ENCODE measurements at regions not wholly inside any gene's neighbourhood (a gene's known extent, or its start where the extent isn't known, plus 50 kb on each side); places are given as distances from the start of the nearest gene placed in this dataset.

DNA sequence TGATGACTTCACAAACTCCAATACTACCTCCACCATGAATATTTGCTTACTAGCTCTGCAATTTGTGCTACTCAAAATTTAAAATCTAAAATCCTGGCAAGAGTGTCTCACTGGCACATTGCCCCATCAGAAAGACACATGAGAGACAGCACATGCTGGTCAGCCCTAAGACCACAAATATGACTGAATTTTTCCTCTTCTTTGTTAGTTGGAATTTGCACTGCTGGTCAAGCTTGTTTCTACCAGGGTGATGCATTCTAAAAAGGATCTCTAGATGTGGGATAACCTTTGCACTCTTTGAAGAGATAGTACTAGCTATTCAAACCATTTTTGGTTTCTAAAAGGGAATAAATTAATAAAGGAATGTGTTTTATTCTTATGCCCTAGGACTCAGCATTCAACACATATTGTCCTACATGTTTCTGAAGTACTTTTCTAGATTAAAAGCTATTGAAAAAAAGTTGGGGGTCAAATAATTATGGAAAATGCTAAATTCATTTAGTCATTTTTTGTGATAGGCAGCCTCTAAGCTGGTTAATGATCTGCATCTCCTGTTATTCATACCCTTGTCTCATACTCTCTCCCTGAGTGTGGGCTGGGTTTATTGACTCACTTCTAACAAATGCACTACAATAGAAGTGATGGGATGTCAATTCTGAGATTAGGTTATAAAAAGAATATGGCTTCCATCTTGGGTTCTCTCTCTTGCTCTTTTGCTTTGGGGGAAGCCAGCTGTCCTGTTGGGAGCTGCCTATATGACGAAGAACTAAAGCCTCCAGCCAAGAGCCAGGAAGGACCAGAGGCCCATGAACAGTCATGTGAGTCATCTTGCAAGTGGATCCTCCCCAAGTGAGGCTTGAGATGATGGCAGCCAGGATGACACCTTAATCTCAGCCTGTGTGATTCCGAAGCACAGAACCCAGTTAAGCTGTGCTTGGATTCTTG is 211.5 kb upstream of the CRY1 start:
- ATAC-seq (no peak), FAIRE-seq (no peak), DNase-seq (ENCODE audit: extremely low read depth in 1 of 4, low spot score in 3 of 4) (no peak)
- intact Hi-C loops (cut with micrococcal nuclease) (no loop called here), in situ Hi-C loops (cut with MboI) (no loop called here)
- CTCF ChIA-PET (ENCODE audit: low intra/inter-chr PET ratio) = no interaction called here
- Histone ChIP-seq H3K4me1 (replicated peaks in 1 of 2; ENCODE audit: control insufficient read depth in 2 of 2, insufficient read depth in 2 of 2, low read length in 2 of 2) (no peaks in the 10 kb centered on the region), H3K79me2 (ENCODE audit: control insufficient read depth, insufficient read depth, low read length) (no peaks in the 10 kb centered on the region), H3K27ac (ENCODE audit: extremely low read depth, low read depth, low read length) (no peak overlapping the region), H3K27me3 (ENCODE audit: control insufficient read depth in 2 of 2, insufficient read depth in 2 of 2, low read length in 2 of 2) (peaks cover 0 to 8% of the 10 kb centered on the region in 2 experiments; a peak in 2 of 5 replicates), H3K4me2 (ENCODE audit: insufficient read depth, low read length) (no peak overlapping the region), H3K9ac (ENCODE audit: insufficient read depth in 1 of 2, low read depth in 2 of 2, low read length in 2 of 2) (no peak overlapping the region), H3K9me1 (ENCODE audit: control insufficient read depth, insufficient read depth, low read length) (no peaks in the 10 kb centered on the region), H3K9me3 (replicated peaks; ENCODE audit: control insufficient read depth, insufficient read depth, low read depth, low read length) (no peaks in the 10 kb centered on the region), H3K4me3 (no peak overlapping the region), H4K20me1 (replicated peaks; ENCODE audit: control insufficient read depth, insufficient read depth, low read length) (no peaks in the 10 kb centered on the region), H3K36me3 (ENCODE audit: control insufficient read depth, insufficient read depth, low read length) (no peaks in the 10 kb centered on the region), H2AFZ (ENCODE audit: low read depth, low read length) (no peak overlapping the region)
- WGBS (ENCODE audit: insufficient coverage, low coverage, missing lambda C conversion rate) = 0% methylated on average over 2 of the region's 2 CpGs
- no TSS peak for BruUV-seq (replicated peaks)
- POLR2A ChIA-PET = interaction anchor here (0.9 kb wide), 1 partner anchor 27 kb away, joined by 5 read pairs; no protein-coding TSS in a partner anchor
- TF ChIP-seq, protein P1, sequence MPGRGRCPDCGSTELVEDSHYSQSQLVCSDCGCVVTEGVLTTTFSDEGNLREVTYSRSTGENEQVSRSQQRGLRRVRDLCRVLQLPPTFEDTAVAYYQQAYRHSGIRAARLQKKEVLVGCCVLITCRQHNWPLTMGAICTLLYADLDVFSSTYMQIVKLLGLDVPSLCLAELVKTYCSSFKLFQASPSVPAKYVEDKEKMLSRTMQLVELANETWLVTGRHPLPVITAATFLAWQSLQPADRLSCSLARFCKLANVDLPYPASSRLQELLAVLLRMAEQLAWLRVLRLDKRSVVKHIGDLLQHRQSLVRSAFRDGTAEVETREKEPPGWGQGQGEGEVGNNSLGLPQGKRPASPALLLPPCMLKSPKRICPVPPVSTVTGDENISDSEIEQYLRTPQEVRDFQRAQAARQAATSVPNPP (IDR thresholded peaks at IDR 0.05; ENCODE audit: borderline replicate concordance, insufficient read depth, insufficient read length) = no peak
- TF ChIP-seq, protein P2, sequence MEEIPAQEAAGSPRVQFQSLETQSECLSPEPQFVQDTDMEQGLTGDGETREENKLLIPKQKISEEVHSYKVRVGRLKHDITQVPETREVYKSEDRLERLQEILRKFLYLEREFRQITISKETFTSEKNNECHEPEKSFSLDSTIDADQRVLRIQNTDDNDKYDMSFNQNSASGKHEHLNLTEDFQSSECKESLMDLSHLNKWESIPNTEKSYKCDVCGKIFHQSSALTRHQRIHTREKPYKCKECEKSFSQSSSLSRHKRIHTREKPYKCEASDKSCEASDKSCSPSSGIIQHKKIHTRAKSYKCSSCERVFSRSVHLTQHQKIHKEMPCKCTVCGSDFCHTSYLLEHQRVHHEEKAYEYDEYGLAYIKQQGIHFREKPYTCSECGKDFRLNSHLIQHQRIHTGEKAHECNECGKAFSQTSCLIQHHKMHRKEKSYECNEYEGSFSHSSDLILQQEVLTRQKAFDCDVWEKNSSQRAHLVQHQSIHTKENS (CRISPR knock-in tag; IDR thresholded peaks at IDR 0.05) = no peak
- TF ChIP-seq ZNF146 (CRISPR knock-in tag; IDR thresholded peaks at IDR 0.05; ENCODE audit: unreplicated experiment) (no peak), TSC22D4 (tag; IDR thresholded peaks at IDR 0.05) (no peak), NR2C2 (CRISPR knock-in tag; IDR thresholded peaks at IDR 0.05) (no peak), NR2C2 (tag; IDR thresholded peaks at IDR 0.05) (no peak), ZC3H11A (IDR thresholded peaks at IDR 0.05; ENCODE audit: low read depth, low read length) (no peak), NR2F6 (CRISPR knock-in tag; IDR thresholded peaks at IDR 0.05) (no peak), RHOXF2B (CRISPR knock-in tag; conservative IDR thresholded peaks at IDR 0.05) (no peak), KAT7 (CRISPR knock-in tag; IDR thresholded peaks at IDR 0.05; ENCODE audit: borderline replicate concordance) (no peak), SRSF7 (optimal IDR thresholded peaks at IDR 0.05; ENCODE audit: low read depth, low read length) (no peak)
